Hematopoietic multipotent progenitor cell treated with erythropoietin and hydrocortisone succinate and interleukin-3 and kit ligand, for 15 days (in vitro differentiated cells): ENCODE measurements at regions not wholly inside any gene's neighbourhood (a gene's known extent, or its start where the extent isn't known, plus 50 kb on each side); places are given as distances from the start of the nearest gene placed in this dataset.

Source experiments
- DNase-seq: peaks from one replicate; pipeline ENCODE4 v3.0.0-alpha.2; 2015; ENCODE audit warnings: low spot score

DNA sequence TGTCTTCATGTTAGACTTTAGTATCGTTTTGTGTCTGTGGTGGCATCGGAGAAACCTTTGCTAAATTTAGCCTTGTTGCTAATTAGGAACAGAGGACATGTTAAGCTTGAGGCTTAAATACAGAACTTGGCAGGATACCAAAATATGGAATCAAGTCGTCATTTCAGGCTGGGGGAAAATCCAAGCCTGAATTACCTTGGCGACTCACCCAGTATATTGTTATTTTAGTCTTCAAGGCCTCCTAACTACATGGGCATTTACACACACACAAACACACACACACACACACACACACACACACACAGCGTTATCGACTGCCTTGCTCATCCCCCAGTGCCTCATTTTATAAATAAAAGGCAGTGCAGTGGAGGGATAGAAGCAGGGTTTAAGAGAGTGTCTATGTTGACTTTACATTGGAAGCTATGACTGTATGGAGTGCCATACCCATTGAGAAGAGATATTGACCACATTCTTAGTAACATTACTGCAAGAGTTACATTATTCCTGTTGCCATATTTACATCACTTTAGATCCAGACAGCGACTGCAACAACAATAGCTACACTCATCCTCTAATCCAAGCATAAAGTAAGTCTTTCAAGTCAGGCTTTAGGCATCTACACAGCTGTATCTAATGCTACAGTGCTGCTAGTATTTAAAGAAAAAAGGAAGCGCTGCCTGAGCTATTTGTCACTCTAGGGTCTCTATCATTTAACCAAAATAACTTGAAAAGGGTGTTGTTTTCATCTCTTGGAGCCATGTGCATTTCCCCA lies 210.8 kb upstream of the SEMA6D start:
- DNase-seq: no peak

DNA sequence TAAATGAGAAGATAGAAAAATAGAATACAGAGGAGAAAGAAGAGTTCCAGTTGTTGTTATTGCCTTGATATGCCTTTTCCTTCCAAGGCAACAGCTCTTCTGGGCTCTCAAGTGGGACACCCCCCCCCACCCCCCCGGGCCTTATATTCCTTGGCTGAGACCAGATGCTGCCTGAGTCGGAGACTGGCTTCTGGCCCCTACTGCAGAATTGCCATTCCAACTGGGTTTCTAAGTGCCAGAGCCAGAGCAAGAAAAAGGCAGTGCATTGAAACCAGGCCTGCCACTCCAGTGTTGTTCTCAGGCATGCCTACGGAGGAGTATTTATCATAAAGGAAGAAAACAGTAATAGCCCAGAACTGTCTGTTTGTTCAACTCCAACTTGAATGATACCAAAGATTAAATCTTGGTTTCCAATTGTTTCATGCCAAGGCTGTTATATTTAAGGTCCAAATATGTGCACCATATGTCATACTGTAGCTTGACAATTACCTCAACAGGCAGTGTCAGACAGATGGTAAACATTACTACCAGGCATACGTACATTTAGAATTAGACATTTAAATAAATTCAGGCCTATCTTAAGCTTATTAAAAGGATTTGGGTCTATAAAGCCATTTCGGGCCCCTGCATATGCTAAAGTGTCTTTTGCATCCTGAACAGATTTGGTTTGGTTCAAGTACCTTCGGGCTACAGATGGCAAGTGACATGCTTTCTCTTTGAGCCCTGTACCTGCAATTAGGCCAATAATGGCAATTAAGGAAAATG lies 209.9 kb upstream of the SEMA6D start:
- DNase-seq: no peak

DNA sequence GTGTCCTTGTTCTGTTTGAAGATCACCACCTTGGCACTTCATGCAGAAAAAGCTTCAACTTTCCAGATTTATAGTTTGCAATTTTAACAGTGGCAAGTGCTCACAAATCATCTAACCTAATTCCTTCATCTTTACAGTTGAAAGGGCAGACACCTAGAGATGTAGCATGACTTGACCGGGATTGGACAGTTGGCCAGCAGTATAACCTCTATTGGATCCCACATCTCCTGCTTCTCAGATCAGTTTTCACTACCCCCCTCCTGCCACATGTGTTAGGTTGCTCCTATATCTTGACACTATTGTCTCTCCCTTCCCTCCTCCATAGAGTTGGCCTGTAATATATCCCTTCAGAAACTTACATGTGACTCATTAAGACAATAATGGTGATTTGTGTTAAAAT lies 206.0 kb upstream of the SEMA6D start:
- no peak for DNase-seq

DNA sequence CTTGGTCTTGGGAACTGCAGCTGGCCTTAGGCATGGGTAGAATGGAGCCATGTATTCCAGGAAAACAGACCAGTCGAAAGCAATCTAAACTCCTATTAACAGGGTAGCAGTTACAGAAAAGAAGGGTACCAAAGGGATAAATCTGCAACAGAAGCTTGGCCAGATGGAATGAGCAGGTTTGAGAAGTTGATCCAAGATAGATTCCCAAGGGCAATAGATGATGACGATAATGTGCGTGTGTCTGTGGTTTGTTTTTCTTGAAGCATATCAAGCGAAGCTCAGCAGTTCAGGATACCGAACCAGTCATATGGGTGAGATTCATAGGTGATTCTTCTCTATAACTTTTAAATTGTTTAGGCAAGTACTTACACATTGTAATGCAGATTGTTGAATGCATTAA lies 203.8 kb upstream of the SEMA6D start:
- DNase-seq: no peak

DNA sequence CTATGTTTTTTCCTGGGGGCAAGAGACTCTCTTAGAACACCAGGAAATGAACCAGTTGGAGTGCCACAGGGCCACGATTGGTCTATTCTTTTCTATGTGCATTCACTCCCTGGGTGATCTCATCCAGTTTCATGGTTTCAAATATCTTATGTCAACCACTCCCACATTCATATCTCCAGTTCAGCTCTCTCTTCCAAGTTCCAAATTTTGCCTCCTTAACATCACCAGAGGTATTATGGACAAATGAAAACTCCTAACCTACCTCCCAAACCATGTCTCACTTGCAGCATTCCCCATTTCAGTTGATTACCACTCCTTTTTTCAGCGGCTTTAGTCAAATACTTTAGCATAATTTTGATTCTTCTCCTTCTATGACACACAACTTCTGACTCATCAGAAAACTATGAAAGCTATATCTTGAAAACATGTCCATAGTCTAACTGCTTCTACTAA lies 203.1 kb upstream of the SEMA6D start:
- DNase-seq: no peak

DNA sequence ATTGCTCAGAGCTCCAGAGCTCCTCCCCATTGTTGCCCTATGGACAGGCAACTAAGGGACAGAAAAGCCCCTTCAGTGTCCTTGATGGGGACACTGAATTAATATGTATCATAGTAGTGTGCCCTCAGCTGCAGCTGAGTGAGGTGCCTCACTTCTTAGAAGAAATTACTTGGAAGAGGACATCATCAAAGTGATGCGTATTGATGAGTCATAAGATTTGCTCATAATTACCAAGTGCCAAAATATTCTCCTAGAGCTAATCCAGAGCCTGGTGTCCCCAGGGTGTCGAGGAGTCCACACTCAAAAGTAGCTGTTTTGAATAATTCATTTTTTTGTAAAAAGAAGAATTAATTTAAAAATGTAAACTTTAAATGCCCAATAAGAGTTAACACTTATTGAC lies 200.7 kb upstream of the SEMA6D start:
- DNase-seq: no peak

DNA sequence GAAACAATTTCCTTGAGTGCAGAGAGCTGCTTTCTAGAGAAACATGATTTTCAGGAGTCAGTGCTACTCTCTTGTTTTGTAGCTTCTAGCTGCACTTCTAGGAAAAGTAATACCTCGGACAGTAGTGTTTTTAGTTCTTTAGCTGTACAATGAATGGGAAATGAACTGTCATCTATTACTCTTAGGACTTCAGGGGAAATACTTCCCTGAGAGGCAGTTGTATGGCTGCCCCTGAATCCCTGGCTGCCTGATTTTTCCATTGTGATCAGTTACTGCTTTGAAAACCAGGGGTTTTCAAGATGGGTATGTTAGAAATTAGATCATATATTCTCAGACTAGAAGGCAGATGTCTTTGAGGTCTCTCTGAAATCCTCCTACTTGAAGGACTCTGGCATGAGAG lies 200.3 kb upstream of the SEMA6D start:
- DNase-seq: no peak

DNA sequence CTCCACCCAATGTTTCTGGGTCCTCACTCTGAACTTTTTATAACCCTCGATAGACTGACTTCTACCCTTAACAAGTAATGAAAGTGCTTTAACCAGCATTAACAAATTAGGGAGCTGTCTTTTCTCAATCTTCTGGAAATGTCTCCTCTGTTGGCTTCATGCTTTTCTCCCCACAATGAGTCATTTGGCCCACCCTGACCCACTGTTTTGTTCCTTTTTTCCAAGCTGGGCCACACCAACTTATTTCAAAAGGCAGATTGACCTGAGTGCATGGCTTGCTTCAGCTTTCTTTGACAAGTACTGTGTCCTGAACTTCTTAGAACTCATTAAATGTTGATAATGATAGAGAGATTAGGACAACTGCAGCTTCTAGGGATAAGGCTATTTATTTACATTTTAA lies 199.6 kb upstream of the SEMA6D start:
- DNase-seq: no peak

DNA sequence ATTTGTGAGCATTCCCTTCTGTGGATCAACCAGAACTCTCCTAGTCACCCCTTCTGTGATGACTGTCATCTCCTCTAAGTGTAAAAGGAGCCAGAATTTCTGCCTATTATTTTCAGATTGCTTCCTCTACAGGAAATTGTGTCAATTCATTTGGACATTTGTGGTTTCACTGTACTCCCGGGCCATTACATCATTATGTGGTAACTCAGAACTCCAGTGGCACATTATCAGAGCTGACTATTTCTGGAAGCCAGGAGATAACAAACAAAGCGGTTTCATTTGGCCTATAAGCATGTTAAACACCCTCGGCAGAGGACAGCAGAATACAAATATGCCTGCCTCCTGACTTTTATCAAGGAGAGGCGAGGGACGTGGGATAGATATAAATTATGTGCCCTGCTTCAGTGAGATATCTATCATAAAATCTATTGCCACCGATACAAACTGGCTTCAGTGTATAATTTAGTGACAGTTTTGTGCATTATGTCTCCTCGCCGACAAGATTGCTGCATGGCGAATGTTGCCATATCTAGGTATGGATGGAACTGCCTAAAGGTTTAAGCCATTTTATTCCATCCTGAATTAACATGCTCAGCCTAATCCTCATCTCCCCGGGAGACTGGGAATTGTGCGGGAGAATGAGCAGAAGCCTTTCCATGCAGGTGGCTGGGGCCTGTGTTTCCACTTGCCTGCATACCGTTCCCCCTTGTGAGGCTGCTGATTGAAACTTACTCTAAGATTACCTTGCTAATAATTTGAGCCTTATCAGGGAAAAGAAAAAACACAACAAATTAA lies 193.4 kb upstream of the SEMA6D start:
- no peak for DNase-seq

DNA sequence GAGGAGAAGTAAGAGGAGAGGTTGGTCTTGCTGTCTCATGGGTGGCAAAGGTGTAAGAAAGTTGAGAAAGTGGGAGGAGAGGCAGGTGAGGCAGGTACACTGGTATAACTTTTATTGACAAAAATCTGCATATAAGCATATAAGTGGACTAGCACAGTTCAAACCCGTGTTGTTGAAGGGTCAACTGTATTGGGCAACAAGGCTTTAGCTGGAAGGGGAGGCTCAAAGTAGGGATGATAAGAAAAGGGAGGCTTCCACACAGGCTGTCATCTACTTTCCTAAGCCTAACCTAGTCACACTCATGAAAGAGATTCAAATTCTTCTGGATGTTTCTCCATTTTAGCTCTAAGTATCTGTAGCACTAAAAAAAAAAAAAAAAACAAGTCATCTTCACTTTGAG lies 188.1 kb upstream of the SEMA6D start:
- DNase-seq: no peak

DNA sequence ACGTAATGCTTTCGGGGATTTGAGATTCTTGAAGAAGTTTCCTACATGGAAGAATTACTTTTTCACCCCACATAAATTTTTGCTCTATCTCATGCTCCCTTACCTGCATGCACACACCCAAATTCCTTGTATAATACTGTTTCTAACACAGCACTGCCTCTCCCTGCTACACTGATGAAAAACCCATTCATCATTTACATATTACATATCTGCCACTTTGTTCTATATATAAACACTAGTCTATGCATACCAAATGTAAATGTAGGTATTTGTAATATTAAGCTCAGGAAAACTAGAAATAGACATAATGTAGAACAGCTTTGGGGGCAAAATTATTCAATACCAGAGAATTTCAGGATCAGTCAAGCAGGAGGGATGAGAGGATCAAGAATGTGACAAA lies 182.6 kb upstream of the SEMA6D start:
- DNase-seq: no peak

DNA sequence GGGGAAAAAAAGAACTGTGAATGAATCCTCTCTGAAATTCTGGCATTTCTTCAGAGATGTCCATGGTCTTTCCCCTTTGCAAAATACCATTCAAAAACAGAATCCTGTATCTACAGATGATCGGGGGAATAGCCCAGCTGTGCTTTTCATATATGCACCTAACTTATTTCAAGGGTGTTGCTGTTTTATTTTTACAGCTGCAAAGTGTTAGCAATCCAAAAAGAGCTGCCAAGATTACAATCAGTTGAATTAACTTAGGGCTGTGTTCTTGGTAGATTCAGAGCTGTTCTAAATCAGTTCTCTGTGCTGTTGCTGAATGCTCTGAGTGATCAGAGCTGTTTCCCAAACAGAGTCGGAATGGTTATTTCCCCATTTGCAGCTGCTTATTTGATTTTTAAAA lies 175.7 kb upstream of the SEMA6D start:
- DNase-seq: no peak

DNA sequence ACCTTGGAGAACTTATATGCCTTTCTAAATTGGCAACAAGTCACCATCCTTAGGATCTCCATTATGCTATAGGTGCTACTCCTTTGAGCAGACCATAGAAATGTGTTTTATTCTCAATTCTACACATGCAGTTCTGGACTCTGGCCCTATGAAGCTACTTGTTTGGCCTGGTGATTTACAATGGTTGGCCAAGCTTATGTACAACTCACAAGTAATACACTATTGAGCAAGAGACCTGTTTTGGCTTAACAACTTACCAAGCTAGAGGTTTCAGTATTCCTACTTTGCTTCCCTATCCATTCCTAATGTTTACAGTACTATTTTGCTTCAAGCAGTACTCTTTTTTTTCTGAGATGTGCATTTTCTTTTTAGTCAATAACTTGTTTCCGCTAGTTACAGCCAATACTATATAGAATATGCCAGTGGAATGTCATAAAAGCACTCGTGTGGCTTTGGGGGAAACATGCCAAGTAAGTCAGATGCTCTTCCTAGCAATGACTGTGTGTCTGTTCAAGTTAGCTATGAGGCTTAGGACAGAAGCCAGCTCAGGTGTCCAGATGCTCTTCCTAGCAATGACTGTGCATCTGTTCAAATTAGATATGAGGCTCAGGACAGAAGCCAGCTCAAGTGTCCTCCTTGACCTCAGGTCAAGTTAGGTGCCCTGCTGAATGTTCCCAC lies 174.9 kb upstream of the SEMA6D start:
- DNase-seq: no peak

DNA sequence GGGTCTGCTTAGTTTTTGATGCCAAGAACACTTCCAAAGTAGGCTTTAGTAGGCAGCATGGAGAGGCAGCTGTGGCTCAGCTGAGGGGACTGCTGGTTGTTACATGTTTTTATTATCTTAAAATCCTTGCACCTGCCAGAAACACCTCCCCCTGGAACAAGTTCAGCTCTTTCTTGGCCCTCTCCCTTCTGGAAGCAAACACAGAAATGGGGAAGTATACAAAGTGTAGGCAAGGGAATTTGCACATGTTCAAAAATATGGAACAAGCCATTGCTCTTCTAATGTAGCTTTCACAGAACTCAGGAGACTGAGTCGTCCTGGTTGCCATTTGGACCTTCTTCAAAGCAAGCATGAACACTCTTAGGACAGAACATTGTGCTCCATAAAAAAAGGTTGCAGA lies 169.1 kb upstream of the SEMA6D start:
- DNase-seq: no peak

DNA sequence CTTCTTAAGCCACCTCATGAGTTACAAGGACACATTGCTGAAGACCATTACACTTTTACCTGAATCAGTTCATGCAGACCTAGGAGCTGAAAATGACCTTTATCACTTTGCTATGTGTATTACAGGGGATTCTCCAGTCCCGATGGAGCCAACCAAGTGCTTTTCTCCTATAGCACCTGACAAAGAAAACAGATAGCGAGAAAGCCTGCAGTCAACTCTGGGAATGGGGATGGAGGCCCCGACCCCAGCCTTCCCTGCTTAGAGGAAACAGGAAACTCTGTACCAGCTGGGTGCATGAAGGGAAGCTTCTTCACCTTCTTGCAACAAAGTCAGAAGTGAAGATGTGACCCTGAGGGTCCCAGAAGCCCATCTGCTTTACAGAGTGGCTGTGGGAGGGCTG lies 168.3 kb upstream of the SEMA6D start:
- no peak for DNase-seq

DNA sequence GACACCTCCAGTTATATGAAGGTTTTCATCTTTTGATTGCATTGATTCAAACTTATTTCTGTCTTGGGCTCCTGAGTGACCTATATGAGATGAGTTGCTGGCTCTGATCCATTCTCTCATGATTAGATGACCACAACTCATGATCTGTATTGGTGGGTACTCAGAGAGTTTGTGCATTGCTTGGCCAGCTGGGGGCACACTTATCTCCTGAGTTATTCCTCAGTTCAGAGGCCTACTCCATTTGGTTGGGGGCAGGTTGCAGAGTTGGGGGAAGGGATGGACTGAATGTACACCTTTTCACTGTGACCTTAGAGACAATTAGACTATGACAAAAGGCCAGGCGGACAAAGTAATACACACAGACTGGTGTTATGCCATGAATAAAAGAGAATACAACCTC lies 166.2 kb upstream of the SEMA6D start:
- DNase-seq: no peak

DNA sequence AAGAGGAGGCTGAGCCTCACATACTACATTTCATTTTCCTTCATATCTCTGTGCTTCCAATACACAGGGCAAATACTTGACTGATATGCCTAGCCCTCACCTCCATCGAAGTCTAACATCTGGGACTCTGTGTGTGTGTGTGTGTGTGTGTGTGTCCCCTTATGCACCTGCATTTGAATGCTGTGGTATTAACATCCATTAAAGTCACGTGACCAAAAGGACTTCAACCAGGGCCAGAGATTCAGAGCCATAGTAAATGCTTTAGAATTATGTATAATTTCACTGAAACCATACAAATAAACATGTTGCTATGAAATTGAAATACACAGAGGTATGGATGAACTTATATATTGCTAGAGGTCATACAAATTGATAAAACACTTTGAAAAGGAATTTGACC lies 165.8 kb upstream of the SEMA6D start:
- no peak for DNase-seq

DNA sequence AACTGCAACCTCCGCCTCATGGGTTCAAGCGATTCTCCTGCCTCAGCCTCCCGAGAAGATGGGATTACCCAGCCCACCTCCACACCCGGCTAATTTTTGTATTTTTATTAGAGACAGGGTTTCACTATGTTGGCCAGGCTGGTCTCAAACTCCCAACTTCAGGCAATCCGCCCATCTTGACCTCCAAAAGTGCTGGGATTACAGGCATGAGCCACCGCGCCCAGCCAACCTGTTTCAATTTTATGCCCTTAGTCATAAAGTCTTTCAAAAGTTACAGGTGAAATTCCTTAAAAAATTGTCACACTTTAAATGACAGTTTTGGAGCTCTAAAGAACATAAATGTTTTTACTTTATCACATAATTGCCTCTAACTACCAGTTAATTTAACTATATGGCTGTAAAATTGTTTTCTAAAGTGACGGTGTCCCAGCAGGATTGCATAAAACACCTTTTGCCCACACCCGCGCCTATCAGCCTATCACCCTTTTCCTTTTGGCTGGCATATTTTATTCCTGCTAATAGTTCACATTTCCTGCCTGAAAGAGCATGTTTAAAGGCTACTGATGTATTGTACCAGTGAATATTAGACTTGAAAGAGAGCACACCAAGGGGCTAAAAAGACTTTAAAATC lies 164.2 kb upstream of the SEMA6D start:
- DNase-seq: no peak

DNA sequence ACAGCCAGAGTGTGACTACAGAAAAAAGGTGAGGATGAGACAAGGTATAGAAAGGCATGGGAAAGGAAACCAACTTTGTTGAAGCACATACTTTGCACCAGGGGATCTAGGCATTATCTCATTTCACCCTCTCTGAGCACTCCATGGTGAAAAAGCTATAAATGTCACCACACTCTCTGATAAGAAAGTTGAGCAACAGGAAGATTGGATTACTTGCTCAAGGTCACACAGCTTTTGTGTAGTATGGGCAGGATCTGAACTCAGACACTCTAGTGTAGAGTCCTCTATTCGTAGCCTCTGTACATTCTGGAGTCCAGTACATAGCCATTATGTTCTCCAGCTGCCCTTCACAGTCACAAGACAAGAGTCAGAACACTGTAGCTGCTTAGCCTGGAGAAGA lies 163.4 kb upstream of the SEMA6D start:
- DNase-seq: no peak

DNA sequence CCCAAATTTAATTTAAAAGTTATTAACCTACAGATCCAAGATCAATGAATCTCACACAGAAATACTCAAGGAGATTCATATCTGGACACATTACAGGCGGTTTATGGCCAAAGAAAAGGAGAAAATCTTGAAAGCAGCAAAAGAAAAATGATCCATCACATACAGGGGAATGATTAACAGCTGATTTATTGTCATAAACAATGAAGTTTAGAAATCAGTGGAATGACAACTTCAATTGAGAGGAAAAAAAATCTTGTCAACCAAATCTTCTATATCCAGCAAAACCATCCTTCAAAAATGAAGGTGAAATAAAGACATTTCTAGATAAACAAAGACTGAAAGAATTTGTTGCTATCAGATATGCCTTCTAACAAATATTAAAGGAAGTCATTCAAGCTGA lies 156.2 kb upstream of the SEMA6D start:
- no peak for DNase-seq

DNA sequence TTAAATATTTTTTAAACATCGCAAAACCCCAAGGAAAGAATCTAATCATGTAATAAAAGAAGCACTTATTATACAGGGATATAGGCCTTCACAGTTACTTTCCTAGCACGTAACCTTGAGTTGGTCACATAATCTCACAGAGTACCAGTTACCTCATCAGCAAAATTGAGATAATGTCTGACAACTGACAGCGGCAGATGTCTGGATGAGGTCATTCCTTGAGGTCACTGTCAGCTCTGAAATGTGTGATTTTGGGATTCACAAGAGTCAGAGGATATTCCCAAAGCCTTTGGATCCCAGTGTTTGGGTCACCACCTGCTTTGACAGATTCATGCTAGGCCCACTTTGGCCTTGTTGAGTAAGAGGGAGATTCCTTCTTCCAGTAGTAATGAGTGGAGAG lies 151.4 kb upstream of the SEMA6D start:
- no peak for DNase-seq

DNA sequence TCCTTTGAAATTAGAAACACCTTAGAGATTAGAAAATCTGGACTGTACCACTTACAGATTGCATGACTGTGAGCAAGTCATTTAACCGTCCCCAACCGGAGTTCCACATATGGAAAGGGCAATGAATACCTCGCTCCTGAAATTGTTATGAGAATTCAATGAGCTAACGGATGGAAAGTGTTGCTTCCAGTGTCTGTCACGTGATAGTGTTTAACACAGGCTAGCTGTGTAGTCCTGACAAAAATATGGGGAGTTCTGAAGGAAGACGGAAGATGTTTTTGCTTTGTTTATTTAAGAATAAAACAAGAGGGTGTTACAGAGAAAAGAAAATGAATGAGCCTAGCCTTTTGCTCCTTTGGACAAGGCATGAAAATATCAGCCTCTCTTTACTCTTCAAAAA lies 150.7 kb upstream of the SEMA6D start:
- no peak for DNase-seq
